DOHH2 (cell line): ENCODE measurements at regions not wholly inside any gene's neighbourhood (a gene's known extent, or its start where the extent isn't known, plus 50 kb on each side); places are given as distances from the start of the nearest gene placed in this dataset.

Experiments used
- H3F3A ChIP-seq: fragments of 200-600 bp; sonication (generic), shearing (Covaris generic); 2 replicates; pipeline ENCODE4 v1.6.0; 2016; ENCODE audit warnings: antibody characterized with exemption, mild to moderate bottlenecking; ENCODE audit not compliant: control insufficient read depth, insufficient read depth
- H3K27ac ChIP-seq: fragments of 200-600 bp; sonication (generic); 2 replicates; pipeline ENCODE4 v1.5.1; 2014; ENCODE audit warnings: low read depth, mild to moderate bottlenecking, low read length, moderate library complexity
- H3K27me3 ChIP-seq: fragments of 200-600 bp; sonication (generic); 2 replicates; pipeline ENCODE4 v1.6.1; 2014; ENCODE audit warnings: mild to moderate bottlenecking, low read length, mixed read lengths; ENCODE audit not compliant: control insufficient read depth
- H3K36me3 ChIP-seq: fragments of 200-600 bp; sonication (generic); 2 replicates; pipeline ENCODE4 v1.6.1; 2014; ENCODE audit warnings: mild to moderate bottlenecking, low read length, moderate library complexity, mixed read lengths; ENCODE audit not compliant: control insufficient read depth
- H3K4me1 ChIP-seq: fragments of 200-600 bp; sonication (generic); 2 replicates; pipeline ENCODE4 v1.6.1; 2014; ENCODE audit warnings: mild to moderate bottlenecking, low read length, mixed read lengths; ENCODE audit not compliant: control insufficient read depth
- H3K4me2 ChIP-seq: fragments of 200-600 bp; sonication (generic); 2 replicates; pipeline ENCODE4 v1.6.0; 2014; ENCODE audit warnings: mild to moderate bottlenecking, low read length, moderate library complexity
- H3K4me3 ChIP-seq: fragments of 200-600 bp; sonication (generic); 2 replicates; pipeline ENCODE4 v1.5.1; 2014; ENCODE audit warnings: mild to moderate bottlenecking, low read length, mixed read lengths
- H3K79me2 ChIP-seq: fragments of 200-600 bp; sonication (generic); 2 replicates; pipeline ENCODE4 v1.6.1; 2014; ENCODE audit warnings: mild to moderate bottlenecking, low read length, mixed read lengths; ENCODE audit not compliant: control insufficient read depth
- H3K9me2 ChIP-seq: fragments of 200-600 bp; sonication (generic); replicated peaks from 2 replicates; pipeline ENCODE4 v1.6.1; 2014; ENCODE audit warnings: mild to moderate bottlenecking, low read length, mixed read lengths; ENCODE audit not compliant: control insufficient read depth
- H3K9me3 ChIP-seq: fragments of 200-600 bp; sonication (generic); 2 replicates; pipeline ENCODE4 v1.6.1; 2014; ENCODE audit warnings: antibody characterized with exemption, low read length, mixed read lengths; ENCODE audit not compliant: control insufficient read depth, insufficient read depth
- H4K20me1 ChIP-seq: fragments of 200-600 bp; sonication (generic); 2 replicates; pipeline ENCODE4 v1.6.0; 2014; ENCODE audit warnings: low read depth, mild to moderate bottlenecking, antibody characterized with exemption, low read length, moderate library complexity; ENCODE audit not compliant: control insufficient read depth, insufficient read depth
- CTCF ChIP-seq: fragments of 200-600 bp; sonication (generic); IDR thresholded peaks from one replicate; pipeline ENCODE4 v1.5.1; 2014; ENCODE audit warnings: antibody characterized with exemption, mild to moderate bottlenecking, low read depth, low read length; ENCODE audit not compliant: poor library complexity, severe bottlenecking
- EZH2phosphoT487 ChIP-seq: fragments of 200-600 bp; sonication (generic); IDR thresholded peaks from 2 replicates; pipeline ENCODE4 v1.6.1; 2017; ENCODE audit warnings: borderline replicate concordance, mild to moderate bottlenecking, antibody characterized with exemption, low read length, moderate library complexity, mixed read lengths

- Histone ChIP-seq H3K79me2 (no peaks in the 10 kb centered on the region), H3K4me3 (no peak overlapping the region), H3K4me2 (no peak overlapping the region), H3K9me2 (no peaks in the 10 kb centered on the region), H3F3A (no peaks in the 10 kb centered on the region), H3K36me3 (no peaks in the 10 kb centered on the region), H4K20me1 (no peaks in the 10 kb centered on the region), H3K27ac (no peak overlapping the region), H3K9me3 (no peaks in the 10 kb centered on the region), H3K27me3 (no peaks in the 10 kb centered on the region), H3K4me1 (no peaks in the 10 kb centered on the region)
- TF ChIP-seq EZH2phosphoT487 = no peak
Observed at GRCh38 chr3:10761583-10761982, 54.4 kb upstream of the SLC6A11 start.

DNA sequence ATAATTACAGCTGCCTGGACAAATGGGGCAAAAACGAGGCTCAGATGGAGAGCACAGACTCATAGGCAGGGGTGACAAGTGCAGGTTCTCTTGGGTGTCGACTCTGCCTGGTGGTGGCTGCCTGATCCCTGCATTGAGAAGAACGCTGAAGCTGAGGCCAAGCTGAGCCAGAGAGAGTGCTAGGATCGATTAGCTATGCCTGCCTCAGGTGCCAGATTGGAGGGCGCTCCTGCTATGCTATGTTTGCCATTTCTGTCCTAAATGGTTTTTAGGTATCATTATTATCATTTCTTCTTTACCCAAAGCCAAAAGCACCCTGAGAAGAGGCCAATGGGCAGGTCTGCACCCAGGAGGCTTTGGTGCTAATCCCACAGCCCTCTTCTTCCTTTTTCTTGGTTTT lies 53.9 kb upstream of the SLC6A11 start:
- H3K4me2 ChIP-seq = no peak overlapping the region
- no peaks in the 10 kb centered on the region for H3K36me3 ChIP-seq
- H3K4me3 ChIP-seq = no peak overlapping the region
- no peaks in the 10 kb centered on the region for H3K9me2 ChIP-seq
- no peaks in the 10 kb centered on the region for H3K79me2 ChIP-seq
- TF ChIP-seq CTCF (no peak), EZH2phosphoT487 (no peak)
- no peaks in the 10 kb centered on the region for H3K4me1 ChIP-seq
- H3K27ac ChIP-seq = no peak overlapping the region
- no peaks in the 10 kb centered on the region for H3F3A ChIP-seq
- no peaks in the 10 kb centered on the region for H3K27me3 ChIP-seq
- H4K20me1 ChIP-seq = no peaks in the 10 kb centered on the region
- H3K9me3 ChIP-seq = no peaks in the 10 kb centered on the region

GRCh38 chr3:10762611-10763247 lies 53.3 kb upstream of the SLC6A11 start:
- H3K36me3 ChIP-seq = no peaks in the 10 kb centered on the region
- H3K9me2 ChIP-seq = no peaks in the 10 kb centered on the region
- no peaks in the 10 kb centered on the region for H3K4me1 ChIP-seq
- H3K27ac ChIP-seq = no peak overlapping the region
- H4K20me1 ChIP-seq = no peaks in the 10 kb centered on the region
- H3K27me3 ChIP-seq = no peaks in the 10 kb centered on the region
- no peaks in the 10 kb centered on the region for H3K79me2 ChIP-seq
- no peaks in the 10 kb centered on the region for H3F3A ChIP-seq
- no peaks in the 10 kb centered on the region for H3K9me3 ChIP-seq
- H3K4me3 ChIP-seq = no peak overlapping the region
- TF ChIP-seq CTCF (no peak), EZH2phosphoT487 (no peak)
- no peak overlapping the region for H3K4me2 ChIP-seq

DNA sequence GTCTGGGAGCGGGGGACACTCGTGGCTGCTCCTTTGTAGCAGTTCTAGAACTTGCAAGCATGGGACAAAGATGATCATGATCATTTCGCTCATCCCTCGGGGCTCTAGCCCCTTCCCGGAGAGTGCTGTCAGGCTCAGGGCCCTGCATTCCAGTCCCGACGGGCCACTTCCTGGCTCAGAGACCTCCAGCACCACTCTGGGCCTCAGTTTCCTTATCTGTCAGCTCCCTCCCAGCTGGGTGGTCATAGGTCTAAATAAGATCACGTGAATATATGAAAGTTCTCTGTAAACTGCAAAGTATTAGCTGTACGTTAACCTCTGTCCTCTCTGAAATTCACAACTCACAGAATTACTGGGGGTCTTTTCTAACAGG lies 52.8 kb upstream of the SLC6A11 start:
- no peak overlapping the region for H3K4me2 ChIP-seq
- no peak overlapping the region for H3K4me3 ChIP-seq
- TF ChIP-seq CTCF (no peak), EZH2phosphoT487 (no peak)
- no peaks in the 10 kb centered on the region for H3K79me2 ChIP-seq
- H3K4me1 ChIP-seq = no peaks in the 10 kb centered on the region
- H3K27ac ChIP-seq = no peak overlapping the region
- H3K9me3 ChIP-seq = no peaks in the 10 kb centered on the region
- H4K20me1 ChIP-seq = no peaks in the 10 kb centered on the region
- no peaks in the 10 kb centered on the region for H3F3A ChIP-seq
- no peaks in the 10 kb centered on the region for H3K9me2 ChIP-seq
- H3K36me3 ChIP-seq = no peaks in the 10 kb centered on the region
- H3K27me3 ChIP-seq = no peaks in the 10 kb centered on the region
